Thoracic aorta (tissue), 2 donors: ENCODE measurements at regions not wholly inside any gene's neighbourhood (a gene's known extent, or its start where the extent isn't known, plus 50 kb on each side); places are given as distances from the start of the nearest gene placed in this dataset.

Experiments
- ATAC-seq: fragments of 150-250 bp; one replicate; pipeline ENCODE4 v1.8.0; 2017; ENCODE audit warnings: low read depth; ENCODE audit not compliant: insufficient number of reproducible peaks, low FRiP score
- DNase-seq: peaks from one replicate; pipeline ENCODE4 v3.0.0-alpha.2; 2020; ENCODE audit warnings: low spot score
- H3K27ac ChIP-seq, 2 donors: fragments of 200-600 bp; sonication (generic); 1 replicate in 1 of 2; 2 replicates in 1 of 2; pipeline ENCODE4 v1.5.1; 2016; ENCODE audit warnings: mild to moderate bottlenecking in 2 of 2, moderate library complexity in 2 of 2
- H3K27me3 ChIP-seq: fragments of 200-600 bp; sonication (generic); replicated peaks from 2 replicates; pipeline ENCODE4 v1.6.0; 2016; ENCODE audit warnings: mild to moderate bottlenecking; ENCODE audit not compliant: insufficient read depth
- H3K36me3 ChIP-seq: fragments of 200-600 bp; sonication (generic); one replicate; pipeline ENCODE4 v1.5.1; 2016
- H3K4me1 ChIP-seq, 2 donors: fragments of 200-600 bp; sonication (generic); 1 replicate in 1 of 2; 2 replicates in 1 of 2; pipeline versions ENCODE4 v1.5.1 to v1.6.0; 2016; ENCODE audit warnings: low read depth in 2 of 2, mild to moderate bottlenecking in 1 of 2; ENCODE audit not compliant: control insufficient read depth in 1 of 2
- H3K4me3 ChIP-seq: fragments of 200-600 bp; sonication (generic); 2 replicates; pipeline ENCODE4 v1.5.1; 2016; ENCODE audit warnings: mild to moderate bottlenecking
- H3K9me3 ChIP-seq: fragments of 200-600 bp; sonication (generic); 2 replicates; pipeline ENCODE4 v1.5.1; 2016
- CTCF ChIP-seq: fragments of 200-600 bp; sonication (generic); IDR thresholded peaks from one replicate; pipeline ENCODE4 v1.5.1; 2019; ENCODE audit warnings: antibody characterized with exemption

GRCh38 chr4:116385583-116385982, 699.8 kb downstream of the TRAM1L1 start:
- Histone ChIP-seq H3K9me3 (no peaks in the 10 kb centered on the region), H3K27ac (no peak overlapping the region), H3K36me3 (no peaks in the 10 kb centered on the region), H3K27me3 (no peaks in the 10 kb centered on the region), H3K4me1 (no peaks in the 10 kb centered on the region), H3K4me3 (no peak overlapping the region)
- DNase-seq (no peak), ATAC-seq (no peak)
- TF ChIP-seq CTCF: no peak

GRCh38 chr4:116374815-116375214, 710.6 kb downstream of the TRAM1L1 start:
- Histone ChIP-seq H3K4me1 (no peaks in the 10 kb centered on the region), H3K4me3 (no peak overlapping the region), H3K9me3 (no peaks in the 10 kb centered on the region), H3K27me3 (no peaks in the 10 kb centered on the region), H3K27ac (no peak overlapping the region), H3K36me3 (no peaks in the 10 kb centered on the region)
- no peak for TF ChIP-seq CTCF
- ATAC-seq: no peak
- no peak for DNase-seq

- Histone ChIP-seq H3K27ac (no peak overlapping the region), H3K4me3 (no peak overlapping the region), H3K4me1 (no peaks in the 10 kb centered on the region), H3K36me3 (no peaks in the 10 kb centered on the region), H3K9me3 (no peaks in the 10 kb centered on the region), H3K27me3 (no peaks in the 10 kb centered on the region)
- DNase-seq (no peak), ATAC-seq (no peak)
- TF ChIP-seq CTCF: no peak
Observed at GRCh38 chr4:116362583-116362982, 722.8 kb downstream of the TRAM1L1 start.

- ATAC-seq (no peak), DNase-seq (no peak)
- no peaks in the 10 kb centered on the region for H3K27me3 ChIP-seq
- TF ChIP-seq CTCF: no peak
- H3K36me3 ChIP-seq: no peaks in the 10 kb centered on the region
- no peaks in the 10 kb centered on the region for H3K9me3 ChIP-seq
- no peaks in the 10 kb centered on the region for H3K4me1 ChIP-seq
- H3K4me3 ChIP-seq: no peak overlapping the region
- no peak overlapping the region for H3K27ac ChIP-seq
Observed at GRCh38 chr4:116361790-116362189, 723.6 kb downstream of the TRAM1L1 start.

- H3K27me3 ChIP-seq: no peaks in the 10 kb centered on the region
- no peaks in the 10 kb centered on the region for H3K36me3 ChIP-seq
- H3K27ac ChIP-seq: no peak overlapping the region
- H3K9me3 ChIP-seq: no peaks in the 10 kb centered on the region
- DNase-seq (no peak), ATAC-seq (no peak)
- H3K4me3 ChIP-seq: no peak overlapping the region
- TF ChIP-seq CTCF: no peak
- no peaks in the 10 kb centered on the region for H3K4me1 ChIP-seq
Observed at GRCh38 chr4:116358633-116359222, 726.6 kb downstream of the TRAM1L1 start.
